ENCODE measurements at regions not wholly inside any gene's neighbourhood (a gene's known extent, or its start where the extent isn't known, plus 50 kb on each side); places are given as distances from the start of the nearest gene placed in this dataset.
"Not testable (repeated sequence)": the region's sequence is repeated elsewhere in the genome, so short reads cannot be mapped to it uniquely, and the experiment has no call there.

- in situ Hi-C loops (cut with HindIII; ENCODE audit: low sequenced_read_pairs): no loop called here
- no peak for TF ChIP-seq CTCF (IDR thresholded peaks at IDR 0.05; ENCODE audit: low read depth, low read length, missing control alignments)
These were observed 725.9 kb downstream of the BCKDHB start for GRCh38 chr6:80832337-80832736.

DNA sequence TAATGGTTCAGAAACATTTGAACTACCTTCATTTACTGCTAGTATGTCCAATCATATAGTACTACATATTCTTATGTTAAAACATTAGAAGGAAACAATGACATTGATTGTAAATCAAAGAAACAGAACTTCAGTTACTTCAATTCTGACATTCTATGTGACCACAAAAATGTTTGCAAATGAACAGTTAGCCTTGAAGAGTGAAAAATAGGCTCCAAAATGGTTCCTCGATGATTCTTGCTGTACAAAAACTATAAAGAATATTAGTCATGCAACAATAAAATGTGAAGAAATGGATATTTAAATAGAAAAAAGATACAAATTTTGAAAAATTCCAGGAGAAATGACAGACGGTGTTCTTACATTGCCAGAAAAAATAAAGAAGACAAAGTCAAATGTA lies 686.9 kb downstream of the BCKDHB start:
- no peak overlapping the region for H3K4me3 ChIP-seq (ENCODE audit: low read depth, low read length)
- DNase-seq (ENCODE audit: low read depth): no peak
- in situ Hi-C loops (cut with HindIII; ENCODE audit: low sequenced_read_pairs): no loop called here
- no peak for TF ChIP-seq CTCF (IDR thresholded peaks at IDR 0.05; ENCODE audit: low read depth, low read length, missing control alignments)

More at GRCh38 chr6:80832337-80832736, 725.9 kb downstream of the BCKDHB start:
- no peak for DNase-seq (ENCODE audit: low read depth)
- no peak overlapping the region for H3K4me3 ChIP-seq (ENCODE audit: low read depth, low read length)

DNA sequence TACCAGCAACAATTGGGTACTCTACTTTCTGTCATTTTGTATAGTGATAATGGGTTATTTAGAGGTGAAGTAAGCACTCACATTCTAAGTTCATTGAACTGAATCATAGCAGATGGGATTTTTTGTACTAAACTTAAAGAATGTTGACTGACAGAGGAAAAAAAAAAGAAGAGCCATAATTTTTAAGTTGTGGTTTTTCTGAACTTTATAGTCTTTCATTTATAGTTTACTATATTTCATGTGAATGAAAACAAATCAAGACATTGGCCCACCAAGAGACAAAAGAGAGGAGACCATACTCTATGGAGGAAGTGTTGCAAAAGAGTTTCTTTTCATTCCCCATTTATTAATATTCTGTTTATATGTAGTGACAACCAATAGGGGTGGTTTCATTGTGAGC lies 685.7 kb downstream of the BCKDHB start:
- no peak overlapping the region for H3K4me3 ChIP-seq (ENCODE audit: low read depth, low read length)
- DNase-seq (ENCODE audit: low read depth): no peak
- in situ Hi-C loops (cut with HindIII; ENCODE audit: low sequenced_read_pairs): no loop called here
- no peak for TF ChIP-seq CTCF (IDR thresholded peaks at IDR 0.05; ENCODE audit: low read depth, low read length, missing control alignments)

GRCh38 chr6:80789912-80790570 lies 683.6 kb downstream of the BCKDHB start:
- DNase-seq (ENCODE audit: low read depth): peak; percentile 11
- in situ Hi-C loops (cut with HindIII; ENCODE audit: low sequenced_read_pairs): no loop called here
- TF ChIP-seq CTCF (IDR thresholded peaks at IDR 0.05; ENCODE audit: low read depth, low read length, missing control alignments): no peak
- no peak overlapping the region for H3K4me3 ChIP-seq (ENCODE audit: low read depth, low read length)

GRCh38 chr6:80783271-80783670 lies 676.8 kb downstream of the BCKDHB start:
- H3K4me3 ChIP-seq (ENCODE audit: low read depth, low read length); in situ Hi-C loops (cut with HindIII; ENCODE audit: low sequenced_read_pairs); DNase-seq (ENCODE audit: low read depth): not testable (repeated sequence)

DNA sequence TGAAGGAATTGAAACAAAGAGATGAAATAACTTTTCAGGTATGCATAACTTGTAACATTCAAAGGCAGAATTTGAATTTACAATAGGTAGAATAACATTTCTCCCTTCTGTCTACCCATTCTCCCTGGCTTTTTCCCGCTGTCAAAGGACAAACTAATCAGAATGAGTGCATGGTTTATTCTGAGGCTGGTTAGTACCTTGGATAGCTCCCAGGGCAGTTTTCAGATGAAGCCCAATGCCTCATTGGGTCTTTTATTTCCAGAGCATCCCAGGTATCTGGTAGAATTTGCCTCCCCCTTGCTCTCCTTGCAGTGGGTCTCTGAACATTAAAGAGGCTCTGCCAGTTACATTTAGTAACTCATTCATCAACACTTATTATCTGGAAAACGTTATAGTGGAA lies 665.5 kb downstream of the BCKDHB start:
- no peak overlapping the region for H3K4me3 ChIP-seq (ENCODE audit: low read depth, low read length)
- in situ Hi-C loops (cut with HindIII; ENCODE audit: low sequenced_read_pairs): no loop called here
- DNase-seq (ENCODE audit: low read depth): peak; percentile 31
- no peak for TF ChIP-seq CTCF (IDR thresholded peaks at IDR 0.05; ENCODE audit: low read depth, low read length, missing control alignments)

DNA sequence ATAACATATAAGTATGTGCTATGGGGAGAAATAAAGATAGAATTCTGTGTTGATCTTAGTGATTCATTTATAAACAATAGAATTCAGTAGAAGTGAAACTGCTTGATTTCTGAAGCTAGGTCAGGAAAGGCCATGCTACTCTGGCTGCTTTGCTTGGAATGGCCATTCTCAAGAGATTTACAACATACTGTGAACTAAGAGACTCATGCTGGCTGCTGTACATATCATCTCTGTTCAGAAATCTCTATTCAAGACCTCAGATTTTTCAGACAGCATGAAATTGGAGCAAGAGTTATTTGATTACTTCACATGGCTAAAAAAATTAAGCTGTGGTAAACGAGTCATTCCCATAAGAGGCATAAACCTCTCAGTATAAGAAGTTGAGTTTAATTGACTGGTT lies 662.6 kb downstream of the BCKDHB start:
- DNase-seq (ENCODE audit: low read depth): peak; percentile 63
- TF ChIP-seq CTCF (IDR thresholded peaks at IDR 0.05; ENCODE audit: low read depth, low read length, missing control alignments): no peak
- H3K4me3 ChIP-seq (ENCODE audit: low read depth, low read length): no peak overlapping the region
- in situ Hi-C loops (cut with HindIII; ENCODE audit: low sequenced_read_pairs): no loop called here
